ENCODE measurements at regions not wholly inside any gene's neighbourhood (a gene's known extent, or its start where the extent isn't known, plus 50 kb on each side); places are given as distances from the start of the nearest gene placed in this dataset.
A peak's percentile ranks its signal among the peaks of the same experiment; 100 is the strongest.

DNA sequence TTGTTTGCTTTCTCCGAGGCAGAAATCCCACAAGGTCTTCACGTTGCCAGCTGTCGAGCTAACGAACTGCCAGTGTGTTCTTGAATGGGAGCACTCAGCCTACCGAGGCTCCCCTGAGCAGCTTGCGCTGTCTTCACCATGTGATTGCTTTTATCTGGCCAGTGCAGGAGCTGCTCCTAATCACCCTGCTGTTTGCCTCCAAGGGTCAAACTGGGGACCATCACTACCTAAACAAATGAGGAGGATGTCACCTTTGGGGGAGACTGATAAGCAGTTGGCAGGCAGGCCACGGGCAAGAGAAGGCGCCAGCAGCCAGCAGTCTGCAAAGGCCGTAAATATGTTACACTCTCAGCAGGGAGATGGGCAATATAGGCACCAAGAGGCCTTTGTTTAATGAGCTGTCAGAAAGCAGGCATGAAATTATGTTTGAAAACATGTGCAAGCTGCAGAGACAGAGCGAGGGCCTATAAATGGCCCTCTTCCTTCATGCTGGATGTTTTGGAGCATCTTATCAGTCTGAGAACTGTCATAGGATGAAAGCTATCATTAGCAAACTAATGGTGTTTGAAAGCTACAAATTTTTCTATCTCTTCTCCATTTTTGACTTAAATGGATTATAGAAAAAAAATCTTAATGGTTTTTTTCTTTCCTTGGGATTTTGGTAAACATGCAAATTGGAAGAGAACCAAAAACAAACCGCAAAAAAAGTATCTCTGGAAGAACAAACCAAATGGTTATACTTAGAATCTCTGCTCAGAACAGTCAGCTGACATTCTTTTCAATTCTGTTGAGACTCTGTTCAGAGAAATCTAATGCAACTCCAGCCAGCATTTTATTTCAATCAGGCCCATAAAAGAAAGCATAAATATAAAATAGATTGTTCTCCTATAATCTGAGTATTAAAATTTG lies 267.3 kb upstream of the NPVF start:
- TF ChIP-seq CTCF (IDR thresholded peaks at IDR 0.05): no peak
- intact Hi-C loops (cut with DNase I, micrococcal nuclease): no loop called here
- H3K27ac ChIP-seq (ENCODE audit: low read depth in 1 of 2, low read length in 2 of 2): no peak overlapping the region
- ATAC-seq (ENCODE audit: poor library complexity) (no peak), DNase-seq (no peak)
- CTCF ChIA-PET: no interaction called here
- no peaks in the 10 kb centered on the region for H3K9me3 ChIP-seq (ENCODE audit: control insufficient read depth in 1 of 2, insufficient read depth in 1 of 2, low read length in 2 of 2)
- Mint-ChIP-seq H3K9me3 (no peaks in the 10 kb centered on the region), H3K27me3 (no peaks in the 10 kb centered on the region), H3K4me1 (ENCODE audit: low read depth) (peaks cover 10% of the 10 kb centered on the region), H3K4me3 (no peak overlapping the region), H3K36me3 (ENCODE audit: low read depth) (no peaks in the 10 kb centered on the region), H3K27ac (peak overlapping the region; percentile 72)
- no peak overlapping the region for H3K4me3 ChIP-seq (ENCODE audit: low read length)
- H3K27me3 ChIP-seq (ENCODE audit: control insufficient read depth in 1 of 2, insufficient read depth in 2 of 2, low read length in 2 of 2): no peaks in the 10 kb centered on the region
- H3K4me1 ChIP-seq (ENCODE audit: insufficient read depth, low read length): peaks cover 11% of the 10 kb centered on the region
- POLR2A ChIA-PET: interaction anchor here (0.7 to 1.3 kb wide), 3 partner anchors 69 to 1081 kb away, joined by 3 read pairs; no protein-coding TSS in a partner anchor
- H3K36me3 ChIP-seq (ENCODE audit: insufficient read depth, low read length): no peaks in the 10 kb centered on the region

- no peak for ATAC-seq (ENCODE audit: poor library complexity)
These were observed 268.4 kb upstream of the NPVF start for GRCh38 chr7:25496476-25497368.

More at GRCh38 chr7:25496476-25497368, 268.4 kb upstream of the NPVF start:
- DNase-seq: peak in 4 of 14 experiments; percentile 9 to 38 (median 36)
- TF ChIP-seq CTCF (IDR thresholded peaks at IDR 0.05): no peak
- Mint-ChIP-seq H3K27ac (peak overlapping the region; percentile 72), H3K36me3 (ENCODE audit: low read depth) (no peaks in the 10 kb centered on the region), H3K9me3 (no peaks in the 10 kb centered on the region), H3K27me3 (no peaks in the 10 kb centered on the region), H3K4me1 (ENCODE audit: low read depth) (peaks cover 10% of the 10 kb centered on the region), H3K4me3 (peak overlapping the region; percentile 69)
- Histone ChIP-seq H3K27ac (ENCODE audit: low read depth in 1 of 2, low read length in 2 of 2) (peak overlapping the region in 1 of 2 donors; percentile 44), H3K9me3 (ENCODE audit: control insufficient read depth in 1 of 2, insufficient read depth in 1 of 2, low read length in 2 of 2) (no peaks in the 10 kb centered on the region), H3K4me1 (ENCODE audit: insufficient read depth, low read length) (peaks cover 11% of the 10 kb centered on the region), H3K36me3 (ENCODE audit: insufficient read depth, low read length) (no peaks in the 10 kb centered on the region), H3K4me3 (ENCODE audit: low read length) (peak overlapping the region; percentile 30), H3K27me3 (ENCODE audit: control insufficient read depth in 1 of 2, insufficient read depth in 2 of 2, low read length in 2 of 2) (no peaks in the 10 kb centered on the region)
- POLR2A ChIA-PET: interaction anchor here (1.3 kb wide), 1 partner anchor 68 kb away, joined by 3 read pairs; no protein-coding TSS in a partner anchor
- CTCF ChIA-PET: no interaction called here
- intact Hi-C loops (cut with DNase I, micrococcal nuclease): no loop called here
